ENCODE measurements at regions not wholly inside any gene's neighbourhood (a gene's known extent, or its start where the extent isn't known, plus 50 kb on each side); places are given as distances from the start of the nearest gene placed in this dataset.

GRCh38 chr21:28309596-28309995 lies 683.1 kb downstream of the LTN1 start:
- TF ChIP-seq EZH2phosphoT487 (conservative IDR thresholded peaks at IDR 0.05; ENCODE audit: low read length), result no peak
- TF ChIP-seq CTCF (IDR thresholded peaks at IDR 0.05; ENCODE audit: insufficient read depth, low read length, poor library complexity, severe bottlenecking), result no peak

GRCh38 chr21:28308516-28308915 lies 684.2 kb downstream of the LTN1 start:
- Histone ChIP-seq H3K27me3 (ENCODE audit: low read length) (no peaks in the 10 kb centered on the region), H4K20me1 (ENCODE audit: low read depth, low read length) (no peaks in the 10 kb centered on the region), H2AFZ (ENCODE audit: low read depth, low read length, severe bottlenecking) (no peak overlapping the region), H3K4me2 (ENCODE audit: low read depth, low read length, poor library complexity, severe bottlenecking) (no peak overlapping the region), H3K9ac (ENCODE audit: low read length) (no peak overlapping the region), H3K4me3 (ENCODE audit: insufficient read depth, low read length, poor library complexity, severe bottlenecking) (no peak overlapping the region), H3F3A (ENCODE audit: insufficient read depth) (no peaks in the 10 kb centered on the region), H3K27ac (ENCODE audit: low read depth, low read length) (no peak overlapping the region), H3K9me3 (ENCODE audit: insufficient read depth, low read length) (0 out of 2 replicates have a peak, but pooled peaks cover 3% of the 10 kb centered on the region), H3K79me2 (ENCODE audit: insufficient read depth, low read length) (no peaks in the 10 kb centered on the region), H3K36me3 (ENCODE audit: low read length) (no peaks in the 10 kb centered on the region), H3K9me2 (replicated peaks; ENCODE audit: insufficient read depth, low read length) (no peaks in the 10 kb centered on the region)
- TF ChIP-seq CTCF (IDR thresholded peaks at IDR 0.05; ENCODE audit: insufficient read depth, low read length, poor library complexity, severe bottlenecking), result no peak
- TF ChIP-seq EZH2phosphoT487 (conservative IDR thresholded peaks at IDR 0.05; ENCODE audit: low read length), result no peak

More at GRCh38 chr21:28309596-28309995, 683.1 kb downstream of the LTN1 start:
- H3K79me2 ChIP-seq (ENCODE audit: insufficient read depth, low read length), result no peaks in the 10 kb centered on the region
- H3F3A ChIP-seq (ENCODE audit: insufficient read depth), result no peaks in the 10 kb centered on the region
- H3K27ac ChIP-seq (ENCODE audit: low read depth, low read length), result no peak overlapping the region
- H3K36me3 ChIP-seq (ENCODE audit: low read length), result no peaks in the 10 kb centered on the region
- no peaks in the 10 kb centered on the region for H3K27me3 ChIP-seq (ENCODE audit: low read length)
- 0 out of 2 replicates have a peak, but pooled peaks cover 3% of the 10 kb centered on the region for H3K9me3 ChIP-seq (ENCODE audit: insufficient read depth, low read length)
- no peak overlapping the region for H3K4me2 ChIP-seq (ENCODE audit: low read depth, low read length, poor library complexity, severe bottlenecking)
- no peak overlapping the region for H3K4me3 ChIP-seq (ENCODE audit: insufficient read depth, low read length, poor library complexity, severe bottlenecking)
- no peak overlapping the region for H3K9ac ChIP-seq (ENCODE audit: low read length)
- no peak overlapping the region for H2AFZ ChIP-seq (ENCODE audit: low read depth, low read length, severe bottlenecking)
- no peaks in the 10 kb centered on the region for H4K20me1 ChIP-seq (ENCODE audit: low read depth, low read length)
- H3K9me2 ChIP-seq (replicated peaks; ENCODE audit: insufficient read depth, low read length), result no peaks in the 10 kb centered on the region

- no peaks in the 10 kb centered on the region for H3K27me3 ChIP-seq (ENCODE audit: low read length)
- TF ChIP-seq EZH2phosphoT487 (conservative IDR thresholded peaks at IDR 0.05; ENCODE audit: low read length) (no peak), CTCF (IDR thresholded peaks at IDR 0.05; ENCODE audit: insufficient read depth, low read length, poor library complexity, severe bottlenecking) (no peak)
- H3K9ac ChIP-seq (ENCODE audit: low read length), result no peak overlapping the region
- no peaks in the 10 kb centered on the region for H3K36me3 ChIP-seq (ENCODE audit: low read length)
- H3K27ac ChIP-seq (ENCODE audit: low read depth, low read length), result no peak overlapping the region
- no peaks in the 10 kb centered on the region for H3F3A ChIP-seq (ENCODE audit: insufficient read depth)
- H3K9me2 ChIP-seq (replicated peaks; ENCODE audit: insufficient read depth, low read length), result no peaks in the 10 kb centered on the region
- H2AFZ ChIP-seq (ENCODE audit: low read depth, low read length, severe bottlenecking), result no peak overlapping the region
- no peak overlapping the region for H3K4me2 ChIP-seq (ENCODE audit: low read depth, low read length, poor library complexity, severe bottlenecking)
- no peaks in the 10 kb centered on the region for H4K20me1 ChIP-seq (ENCODE audit: low read depth, low read length)
- H3K79me2 ChIP-seq (ENCODE audit: insufficient read depth, low read length), result no peaks in the 10 kb centered on the region
- no peaks in the 10 kb centered on the region for H3K9me3 ChIP-seq (ENCODE audit: insufficient read depth, low read length)
- H3K4me3 ChIP-seq (ENCODE audit: insufficient read depth, low read length, poor library complexity, severe bottlenecking), result no peak overlapping the region
Measured at GRCh38 chr21:28299946-28300345, 692.7 kb downstream of the LTN1 start.
